ENCODE measurements at regions not wholly inside any gene's neighbourhood (a gene's known extent, or its start where the extent isn't known, plus 50 kb on each side); places are given as distances from the start of the nearest gene placed in this dataset.

DNA sequence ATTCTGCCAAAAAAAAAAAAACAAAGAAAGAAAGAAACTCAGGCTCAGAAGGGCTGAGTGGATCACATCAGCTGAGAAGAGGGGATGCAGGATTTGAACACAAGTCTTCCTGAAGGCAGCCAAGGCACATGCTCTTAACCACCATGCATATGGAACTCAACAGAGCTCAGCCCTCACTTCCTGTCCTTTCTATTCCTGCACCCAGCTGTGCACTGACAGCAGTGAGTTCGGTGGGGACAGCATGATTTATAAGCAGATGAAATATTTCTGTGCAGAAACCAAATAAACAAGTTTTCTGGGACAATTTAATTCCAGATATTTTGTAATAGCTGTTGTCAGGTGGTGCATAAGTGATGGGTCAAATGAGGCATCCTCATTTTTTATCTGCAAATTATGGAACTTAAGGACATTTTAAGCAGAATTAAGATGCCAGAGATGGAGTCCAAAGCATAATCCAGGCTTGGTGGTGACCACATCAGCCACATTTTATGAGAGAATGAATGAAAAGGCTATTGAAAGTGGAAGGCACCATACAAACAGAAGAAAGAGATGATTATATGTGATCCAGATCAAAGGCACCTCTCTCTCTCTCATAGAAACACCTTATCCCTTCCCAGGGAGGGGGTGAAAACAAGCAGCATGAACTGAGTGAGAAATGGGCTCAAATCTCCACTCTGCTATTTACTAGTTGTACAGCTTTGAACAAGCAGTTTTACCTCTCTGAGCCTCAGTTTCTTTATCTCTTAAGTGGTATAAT, 303.6 kb upstream of the MSX2 start:
- TF ChIP-seq POLR2A (IDR thresholded peaks at IDR 0.05) (no peak), CTCF (IDR thresholded peaks at IDR 0.05) (no peak), POLR2AphosphoS5 (IDR thresholded peaks at IDR 0.05; ENCODE audit: insufficient read depth in 1 of 2, low read depth in 1 of 2) (no peak)
